ENCODE measurements at regions not wholly inside any gene's neighbourhood (a gene's known extent, or its start where the extent isn't known, plus 50 kb on each side); places are given as distances from the start of the nearest gene placed in this dataset.
"Not testable (repeated sequence)": the region's sequence is repeated elsewhere in the genome, so short reads cannot be mapped to it uniquely, and the experiment has no call there.

GRCh38 chr6:168803874-168804273 is 362.9 kb downstream of the SMOC2 start:
- DNase-seq: no peak

GRCh38 chr6:168799067-168799466 is 358.1 kb downstream of the SMOC2 start:
- DNase-seq: no peak

GRCh38 chr6:168796106-168796505 is 355.1 kb downstream of the SMOC2 start:
- no peak for DNase-seq

GRCh38 chr6:168795611-168796010 is 354.6 kb downstream of the SMOC2 start:
- DNase-seq: not testable (repeated sequence)

GRCh38 chr6:168794491-168794890 is 353.5 kb downstream of the SMOC2 start:
- no peak for DNase-seq

- DNase-seq: no peak
These were observed 352.7 kb downstream of the SMOC2 start for GRCh38 chr6:168793649-168794048.

- DNase-seq: no peak
These were observed 350.9 kb downstream of the SMOC2 start for GRCh38 chr6:168791917-168792316.

GRCh38 chr6:168789699-168790098 is 348.7 kb downstream of the SMOC2 start:
- DNase-seq: no peak

- no peak for DNase-seq
These were observed 344.9 kb downstream of the SMOC2 start for GRCh38 chr6:168785720-168786511.

- DNase-seq: no peak
These were observed 343.4 kb downstream of the SMOC2 start for GRCh38 chr6:168784426-168784825.

- no peak for DNase-seq
These were observed 342.7 kb downstream of the SMOC2 start for GRCh38 chr6:168783720-168784119.

- no peak for DNase-seq
These were observed 341.3 kb downstream of the SMOC2 start for GRCh38 chr6:168782187-168782751.

- no peak for DNase-seq
These were observed 337.2 kb downstream of the SMOC2 start for GRCh38 chr6:168778201-168778600.

GRCh38 chr6:168774381-168774780 is 333.4 kb downstream of the SMOC2 start:
- DNase-seq: no peak

- DNase-seq: no peak
These were observed 332.8 kb downstream of the SMOC2 start for GRCh38 chr6:168773788-168774187.

GRCh38 chr6:168765752-168766151 is 324.8 kb downstream of the SMOC2 start:
- no peak for DNase-seq

- peak; percentile 36 for DNase-seq
These were observed 315.1 kb downstream of the SMOC2 start for GRCh38 chr6:168756009-168756634.

- no peak for DNase-seq
These were observed 305.7 kb downstream of the SMOC2 start for GRCh38 chr6:168746643-168747042.

GRCh38 chr6:168746013-168746412 is 305.0 kb downstream of the SMOC2 start:
- DNase-seq: no peak

GRCh38 chr6:168744861-168745260 is 303.9 kb downstream of the SMOC2 start:
- no peak for DNase-seq

GRCh38 chr6:168741942-168742782 is 301.2 kb downstream of the SMOC2 start:
- no peak for DNase-seq

GRCh38 chr6:168741305-168741704 is 300.3 kb downstream of the SMOC2 start:
- no peak for DNase-seq

GRCh38 chr6:168739381-168739780 is 298.4 kb downstream of the SMOC2 start:
- DNase-seq: no peak
